Suppressor macrophage (primary cell): ENCODE measurements at regions not wholly inside any gene's neighbourhood (a gene's known extent, or its start where the extent isn't known, plus 50 kb on each side); places are given as distances from the start of the nearest gene placed in this dataset.

Experiments
- DNase-seq, 4 experiments: peaks; one replicate each; pipeline ENCODE4 v3.0.0-alpha.2; 2020 to 2022

DNA sequence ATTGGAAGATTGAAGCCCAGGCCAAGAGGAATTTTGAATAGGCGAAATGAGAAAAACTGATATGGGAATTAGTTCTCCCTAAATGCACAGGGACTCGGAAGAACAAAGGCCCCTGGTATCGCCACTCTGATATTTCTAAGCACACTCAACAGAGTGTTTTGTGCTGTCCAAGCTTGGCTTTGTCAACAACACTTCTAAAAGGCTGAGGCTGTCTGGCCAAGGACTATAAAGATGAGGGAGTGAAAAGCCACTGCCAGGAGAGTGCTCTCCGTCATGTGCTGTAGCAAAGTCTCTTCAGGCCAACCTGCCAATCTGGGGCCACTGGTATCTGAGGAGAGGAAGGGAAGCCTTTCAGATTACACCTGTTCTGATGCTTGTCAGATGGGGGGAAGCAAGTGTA, 611.2 kb upstream of the PIK3C3 start:
- DNase-seq, result no peak

DNA sequence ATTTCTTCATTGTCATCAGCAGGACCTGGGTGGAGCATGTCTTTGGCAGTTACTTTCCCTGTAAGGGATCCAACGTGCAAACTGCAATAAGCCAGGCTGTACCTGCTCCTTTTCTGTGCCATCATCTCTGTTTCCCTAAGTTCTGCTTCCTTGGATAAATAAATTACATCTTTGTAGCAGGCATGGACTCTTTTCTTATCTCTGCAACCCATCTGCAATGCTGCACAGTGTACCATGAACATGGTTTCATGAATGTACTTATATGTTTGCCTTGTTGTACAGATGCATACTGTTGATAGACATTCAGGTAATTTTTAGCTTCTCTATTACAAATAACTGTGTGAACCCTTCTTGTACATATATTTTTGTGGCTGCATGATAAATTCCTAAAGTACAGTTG, 616.7 kb upstream of the PIK3C3 start:
- DNase-seq, result no peak

DNA sequence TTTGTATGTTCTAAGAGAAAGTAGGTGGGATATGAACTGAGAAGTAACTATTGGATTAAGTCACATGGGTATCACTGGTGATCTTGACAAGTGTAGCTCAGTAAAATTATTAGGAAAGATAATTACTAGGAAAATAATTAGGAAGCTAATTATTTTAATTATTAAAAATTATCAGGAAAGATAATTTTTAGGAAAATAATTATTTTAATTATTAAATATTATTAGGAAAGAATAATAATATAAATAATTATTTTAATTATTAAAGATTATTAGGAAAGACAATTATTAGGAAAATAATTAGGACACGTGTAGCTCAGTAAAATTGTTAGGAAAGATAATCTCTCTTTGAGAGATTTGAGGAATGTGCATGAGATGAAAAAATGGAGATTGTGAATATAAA, 623.4 kb upstream of the PIK3C3 start:
- DNase-seq, result no peak

DNA sequence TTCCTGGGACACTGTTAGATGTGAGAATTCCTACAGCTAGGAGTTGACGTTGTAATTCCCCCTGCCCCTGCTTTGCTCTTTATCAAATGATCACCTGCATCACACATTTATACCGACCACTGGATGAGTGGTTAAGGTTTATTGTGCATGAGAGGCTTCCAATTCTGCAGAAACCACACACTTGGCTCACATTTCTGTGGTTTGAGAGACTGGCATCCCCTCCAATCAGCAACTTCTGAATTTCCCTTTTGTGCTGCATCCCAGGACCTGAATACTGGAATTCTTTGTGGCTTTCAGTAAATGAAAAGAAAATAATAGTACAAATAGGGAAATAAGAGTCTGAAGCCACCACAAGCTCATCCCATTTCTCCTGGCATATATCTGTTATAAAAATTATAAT, 628.7 kb upstream of the PIK3C3 start:
- DNase-seq, result no peak

DNA sequence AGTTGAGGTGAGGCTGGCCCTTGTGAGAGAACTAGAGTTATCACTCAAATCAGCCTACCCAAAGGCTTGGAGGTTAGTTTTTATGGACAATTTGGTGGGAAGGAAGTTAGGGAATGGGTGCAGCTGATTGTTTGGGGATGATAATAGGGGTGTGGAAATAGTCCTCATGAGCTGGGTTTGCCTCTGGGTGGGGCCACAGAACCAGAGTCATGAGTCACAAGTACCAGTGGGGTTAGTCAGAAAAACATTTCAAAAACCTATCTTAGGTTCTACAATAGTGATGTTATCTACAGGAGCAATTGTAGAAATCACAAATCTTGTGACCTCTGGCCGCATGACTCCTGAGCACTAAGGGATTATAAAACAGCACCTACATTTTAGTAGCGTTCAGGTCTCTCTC, 630.1 kb upstream of the PIK3C3 start:
- no peak for DNase-seq

DNA sequence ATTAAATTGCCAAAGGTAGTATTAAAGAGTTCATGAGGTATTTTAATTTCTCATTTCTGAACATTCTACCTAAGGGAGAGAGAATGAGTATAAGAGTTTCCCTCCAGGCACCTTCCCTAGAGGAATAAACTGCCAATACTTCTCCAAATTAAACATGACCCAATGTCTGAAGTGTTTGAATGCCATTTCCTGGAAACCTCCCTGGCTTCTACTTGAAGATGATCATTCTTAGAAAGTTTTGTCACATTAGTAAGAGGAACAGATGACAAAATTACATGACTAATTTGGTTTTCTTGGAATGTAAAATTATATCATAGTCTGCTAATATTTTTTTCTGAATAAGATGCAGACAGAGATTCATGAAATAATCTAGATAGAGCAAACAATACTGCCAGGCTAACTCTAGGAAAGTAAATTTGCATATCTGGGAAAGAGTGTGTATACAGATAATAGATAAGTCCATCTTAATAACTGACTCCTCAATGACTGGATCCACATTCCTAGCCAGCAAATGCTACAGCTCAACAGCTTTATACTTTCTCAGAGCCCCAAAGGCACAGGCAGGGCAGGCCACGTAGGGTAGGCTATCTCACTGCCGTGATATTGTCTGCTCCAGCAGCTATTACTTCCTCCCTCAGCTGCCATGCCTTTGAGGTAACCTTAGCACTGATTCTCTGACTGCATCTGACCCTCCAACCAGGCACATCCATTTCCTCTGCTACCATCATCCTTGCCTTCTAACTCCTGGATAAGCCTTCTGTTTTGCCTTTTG, 630.8 kb upstream of the PIK3C3 start:
- no peak for DNase-seq

DNA sequence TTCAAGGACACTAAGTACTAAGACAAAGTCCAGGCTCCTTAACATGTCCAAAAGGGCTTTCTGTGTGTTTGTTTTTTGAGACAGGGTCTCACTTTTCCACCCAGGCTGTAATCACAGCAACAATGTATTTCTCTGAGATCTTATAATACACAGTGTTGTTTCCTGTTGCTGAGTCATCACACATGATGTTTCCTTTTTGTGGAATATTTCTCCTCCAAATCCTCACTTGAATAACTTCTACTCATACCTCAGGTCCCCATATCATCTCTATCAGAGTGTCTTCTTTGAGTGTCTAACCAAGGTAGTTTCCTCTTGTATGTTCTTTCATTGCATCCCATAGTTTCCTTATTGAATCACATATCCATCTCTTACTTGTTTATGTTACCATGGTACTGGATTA, 632.0 kb upstream of the PIK3C3 start:
- no peak for DNase-seq

DNA sequence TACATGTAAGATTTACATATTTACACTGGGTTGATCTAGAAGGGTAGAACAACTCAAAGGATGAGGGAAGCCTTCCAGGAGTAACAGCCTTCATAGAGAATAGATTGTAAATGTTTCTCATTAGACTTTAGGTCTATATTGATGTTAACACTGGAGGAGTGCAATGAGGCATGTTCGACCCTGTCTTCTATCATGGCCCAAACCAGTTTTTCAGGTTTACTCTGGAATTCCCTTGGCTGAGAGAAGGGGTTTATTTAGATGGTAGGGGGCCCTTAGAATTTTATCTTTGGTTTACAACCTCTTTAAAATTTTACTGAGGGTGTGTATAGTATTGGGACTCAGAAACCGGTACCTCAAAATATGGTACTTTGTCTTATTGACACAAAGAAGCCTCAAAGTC, 634.9 kb upstream of the PIK3C3 start:
- no peak for DNase-seq

DNA sequence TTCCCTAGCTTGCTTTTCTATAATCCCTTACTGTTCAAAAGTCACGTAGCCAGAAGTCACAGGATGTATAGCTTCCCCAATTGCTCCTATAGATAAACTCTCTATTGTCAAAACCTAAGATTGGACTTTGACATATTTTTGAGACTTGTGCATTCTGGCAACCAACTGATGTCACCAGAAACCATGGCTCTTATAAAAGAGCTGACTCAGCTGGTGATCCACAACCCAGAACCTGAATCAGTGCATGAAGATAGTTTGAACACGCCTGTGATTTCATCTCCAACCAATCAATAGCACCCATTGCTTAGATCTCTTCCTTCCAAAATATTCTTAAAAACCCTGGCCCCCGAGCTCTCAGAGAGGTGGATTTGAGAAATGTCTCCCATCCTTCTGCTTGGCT, 639.9 kb upstream of the PIK3C3 start:
- DNase-seq, result no peak

DNA sequence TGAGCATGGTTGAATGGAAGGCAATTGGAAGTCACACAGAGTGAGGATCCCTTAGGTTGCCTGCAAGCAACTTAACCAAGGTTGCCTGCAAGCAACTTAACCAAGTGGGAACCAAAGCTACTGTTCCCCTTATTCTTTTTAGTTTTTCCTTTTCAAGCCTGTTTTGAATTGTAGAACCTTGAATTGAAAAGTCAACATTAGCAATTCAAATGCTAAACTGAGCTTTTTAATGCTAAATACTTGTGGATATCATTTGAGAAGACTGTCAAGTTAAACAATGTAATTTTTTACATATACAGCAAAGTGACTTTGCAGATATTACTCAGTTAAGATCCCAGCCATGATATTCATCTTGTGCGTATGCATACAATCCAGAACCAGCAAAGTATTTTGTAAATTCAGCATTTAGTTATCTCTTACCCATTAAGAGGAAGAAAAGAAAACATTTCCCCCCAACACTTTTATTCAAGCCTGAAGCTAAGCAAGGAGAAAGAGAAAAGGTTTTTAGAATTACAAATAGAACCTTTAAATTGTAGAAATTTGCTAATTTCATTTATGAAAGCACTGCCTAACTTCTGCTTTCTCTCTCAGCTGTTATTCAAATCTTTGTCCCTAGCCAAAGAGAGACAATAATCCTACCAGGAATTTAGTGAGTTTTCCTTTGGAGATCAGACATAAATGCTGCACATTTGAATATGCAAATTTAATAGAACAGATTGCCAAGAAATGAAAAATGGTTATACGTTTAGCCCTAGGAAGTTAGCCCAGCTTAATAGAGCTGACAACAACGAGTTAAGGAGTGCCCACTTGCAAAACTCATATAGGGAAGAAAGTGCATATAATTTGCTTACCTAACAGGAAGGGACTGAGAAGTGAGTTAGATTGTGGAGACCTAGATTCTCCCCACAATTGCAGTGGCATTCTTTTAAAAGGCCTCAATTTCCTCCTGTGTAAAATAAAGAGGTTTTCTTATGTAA, 643.2 kb upstream of the PIK3C3 start:
- no peak for DNase-seq

DNA sequence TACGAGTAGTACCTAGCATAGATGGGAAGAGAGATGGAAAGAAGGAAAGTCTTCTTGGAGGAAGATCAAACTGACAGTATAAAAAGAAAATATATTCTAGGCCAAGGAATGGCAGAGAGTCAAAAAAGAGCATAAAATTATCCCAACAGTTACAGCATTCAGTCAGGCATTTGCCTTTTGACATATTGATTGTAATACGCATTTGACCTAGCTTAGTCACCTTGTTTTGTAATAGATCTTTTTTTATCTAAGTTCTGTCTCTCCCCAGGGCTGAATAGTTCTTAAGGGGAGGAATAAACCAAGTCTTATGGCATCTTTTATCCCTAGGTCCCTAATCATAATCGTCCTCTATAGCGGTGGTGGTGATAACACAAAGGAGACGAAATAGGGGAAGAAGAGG, 657.3 kb upstream of the PIK3C3 start:
- no peak for DNase-seq

DNA sequence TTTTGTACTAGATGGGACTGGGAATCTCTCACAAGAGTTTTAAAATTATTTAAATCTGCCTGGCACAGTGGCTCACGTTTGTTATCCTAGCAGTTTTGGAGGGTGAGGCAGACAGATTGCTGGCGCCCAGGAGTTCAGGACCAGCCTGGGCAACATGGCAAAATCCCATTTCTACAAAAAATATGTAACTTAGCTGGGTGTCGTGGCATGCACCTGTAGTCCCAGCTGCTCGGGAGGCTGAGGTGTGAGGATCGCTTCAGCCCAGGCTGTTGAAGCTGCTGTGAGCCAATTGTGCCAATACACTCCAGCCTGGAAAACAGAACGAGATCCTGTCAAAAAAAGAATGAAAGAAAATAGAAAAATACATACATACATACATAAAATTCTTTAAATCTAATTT, 685.7 kb upstream of the PIK3C3 start:
- DNase-seq, result no peak

DNA sequence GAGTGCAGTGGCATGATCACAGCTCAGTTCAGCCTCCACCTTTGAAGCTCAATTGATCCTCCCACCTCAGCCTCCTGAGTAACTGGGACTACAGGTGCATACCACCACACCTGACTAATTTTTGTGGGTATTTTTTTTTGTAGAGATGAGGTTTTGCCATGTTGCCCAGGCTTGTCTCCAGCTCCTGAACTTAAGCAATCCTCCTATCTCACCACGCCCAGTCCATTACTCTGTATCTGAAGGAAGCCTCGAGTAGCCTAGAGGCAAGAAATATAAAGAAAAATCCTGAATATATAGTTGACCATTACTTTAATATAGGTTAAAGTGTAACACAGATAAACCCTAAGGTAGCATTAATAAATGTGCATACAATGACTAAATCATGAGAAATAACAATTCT, 686.8 kb upstream of the PIK3C3 start:
- no peak for DNase-seq

DNA sequence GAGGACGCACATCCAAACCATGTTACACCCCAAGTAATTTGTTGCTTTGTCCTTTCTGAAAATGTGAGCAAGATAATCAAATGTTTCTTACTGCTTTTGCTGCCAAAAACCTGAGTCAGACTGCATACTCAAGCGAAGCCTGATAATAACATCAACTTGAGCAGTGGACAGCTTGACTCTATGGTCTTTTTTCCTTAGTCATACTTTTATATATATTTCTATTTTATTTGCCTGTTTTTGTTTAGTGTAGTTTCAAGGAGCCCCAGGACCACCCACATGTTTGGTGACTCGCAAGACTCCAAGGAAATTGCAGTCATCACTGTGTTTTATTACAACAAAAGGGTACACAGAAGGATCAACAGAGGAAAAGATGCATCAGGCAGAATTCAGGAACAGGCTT, 688.4 kb upstream of the PIK3C3 start:
- DNase-seq, result no peak

DNA sequence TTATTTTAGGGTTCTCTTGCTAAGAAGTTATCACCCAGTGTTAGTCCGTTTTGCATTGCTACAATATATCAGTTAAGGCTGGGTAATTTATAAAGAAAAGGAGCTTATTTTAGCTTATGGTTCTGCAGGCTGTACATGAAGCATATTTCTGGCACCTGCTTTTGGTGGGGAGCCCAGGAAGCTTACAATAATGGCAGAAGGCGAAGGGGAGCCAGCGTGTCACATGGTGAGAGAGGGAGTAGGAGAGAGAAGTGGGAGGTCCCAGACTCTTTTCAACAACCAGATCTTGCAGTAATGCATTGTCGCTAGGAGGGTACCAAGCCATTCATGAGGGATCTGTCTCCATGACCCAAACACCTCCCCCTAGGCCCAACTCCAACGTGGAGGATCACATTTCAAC, 688.8 kb upstream of the PIK3C3 start:
- no peak for DNase-seq

DNA sequence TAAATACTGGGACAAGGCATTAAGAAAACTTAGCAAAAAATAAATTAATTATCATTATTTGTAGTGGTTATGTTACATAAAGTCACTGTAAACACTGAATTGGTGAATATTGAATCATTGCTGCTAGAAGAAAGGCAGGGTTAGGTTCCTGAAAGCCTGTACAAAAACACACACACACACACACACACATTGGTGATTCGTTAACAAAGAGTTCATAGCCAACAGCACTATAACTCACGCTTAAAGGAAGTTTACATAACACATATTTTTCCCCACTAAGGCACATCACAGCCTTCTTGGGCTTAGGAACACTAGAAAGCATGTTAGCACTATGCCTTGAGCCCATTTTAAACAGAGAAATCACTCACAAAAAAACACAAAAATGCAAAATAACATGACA, 690.0 kb upstream of the PIK3C3 start:
- DNase-seq, result no peak

DNA sequence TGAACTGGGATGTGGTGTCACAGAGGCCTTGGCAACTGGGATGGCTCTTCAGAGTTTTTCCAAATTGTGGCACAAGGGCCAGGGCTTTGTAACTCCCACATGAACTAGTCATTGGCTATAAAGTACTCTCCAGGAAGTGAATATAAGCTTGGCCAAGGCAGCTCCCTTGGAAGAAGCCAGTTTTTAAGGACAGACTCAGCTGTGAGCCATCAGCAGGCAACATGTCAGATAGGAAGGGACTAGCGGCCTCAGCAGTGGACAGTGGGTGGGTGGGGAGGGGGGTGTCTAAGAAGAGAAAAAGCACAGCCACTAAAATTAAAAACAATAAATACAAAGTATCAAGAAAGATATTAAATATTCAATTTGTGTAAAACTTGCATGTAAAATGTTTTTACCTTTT, 691.1 kb upstream of the PIK3C3 start:
- DNase-seq, result no peak

DNA sequence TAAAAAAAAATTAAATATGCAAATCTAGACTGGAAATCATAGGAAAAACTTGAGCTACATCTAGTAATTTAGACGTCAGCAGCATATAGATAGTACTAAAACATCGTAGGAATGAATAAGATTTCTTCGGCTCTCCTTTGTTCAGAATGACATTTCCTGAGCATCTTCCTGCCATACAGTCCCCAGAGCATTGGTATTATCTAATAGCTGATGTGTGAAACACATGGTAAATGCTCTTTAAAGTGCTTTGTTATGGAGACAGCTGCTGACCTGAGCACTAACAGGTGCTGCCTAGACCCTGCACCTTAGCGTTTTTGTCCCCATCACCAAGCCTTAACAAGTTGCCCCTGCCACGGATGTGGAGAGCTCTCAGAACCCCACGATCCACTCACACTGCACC, 692.3 kb upstream of the PIK3C3 start:
- no peak for DNase-seq

DNA sequence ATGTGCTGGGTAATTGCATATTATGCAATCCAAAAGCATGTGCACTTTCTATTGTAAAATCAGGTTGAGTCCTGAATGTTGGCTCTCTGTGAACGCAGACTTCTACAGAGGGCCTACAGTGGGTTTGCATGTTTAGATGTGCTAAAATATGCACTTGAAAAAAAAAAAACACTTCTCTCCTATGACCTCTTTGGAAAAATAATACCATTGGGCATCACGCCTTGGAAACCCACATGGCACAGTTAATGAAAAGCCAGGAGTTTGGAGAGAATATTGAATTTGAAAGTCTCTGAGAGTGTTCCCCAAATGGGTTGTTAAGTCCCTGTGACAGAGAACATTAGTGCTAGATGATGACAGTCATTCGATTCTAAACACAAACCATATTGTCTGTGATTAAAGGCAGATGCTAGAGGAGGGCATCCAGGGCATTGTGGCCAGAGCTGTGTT, 710.4 kb upstream of the PIK3C3 start:
- no peak for DNase-seq

DNA sequence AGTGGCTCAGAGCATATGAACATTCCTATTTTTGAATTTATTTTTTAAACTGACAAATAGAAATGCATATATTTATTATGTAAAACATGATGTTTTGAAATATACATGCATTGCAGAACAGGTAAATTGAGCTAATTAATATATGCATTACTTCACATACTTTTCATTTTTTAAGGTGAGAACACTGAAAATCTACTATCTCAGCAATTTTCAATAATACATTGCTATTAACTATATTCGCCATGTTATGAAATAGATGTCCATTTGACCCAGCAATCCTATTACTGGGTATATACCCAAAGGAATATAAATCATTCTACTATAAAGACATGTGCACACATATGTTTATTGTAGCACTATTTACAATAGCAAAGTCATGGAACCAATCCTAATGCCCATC, 717.7 kb upstream of the PIK3C3 start:
- DNase-seq, result no peak

DNA sequence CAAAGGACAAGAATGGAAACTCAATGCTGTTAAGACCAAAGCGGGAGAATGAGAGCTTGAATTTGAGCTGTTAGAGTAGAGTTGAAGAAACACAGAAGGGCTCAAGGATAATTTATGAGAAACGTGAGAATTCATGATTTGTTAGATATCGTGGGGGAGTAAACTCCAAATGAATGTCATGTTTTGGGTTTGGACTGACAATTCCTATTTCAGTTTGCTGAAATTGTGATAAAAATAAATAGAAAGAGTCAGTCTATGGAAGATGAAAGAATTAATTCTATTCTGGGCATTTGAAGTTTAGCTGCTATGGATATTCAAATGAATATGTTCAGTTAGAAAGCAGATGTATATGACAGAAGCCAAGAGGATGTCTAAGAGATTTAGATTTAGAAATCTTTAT, 723.4 kb upstream of the PIK3C3 start:
- no peak for DNase-seq

DNA sequence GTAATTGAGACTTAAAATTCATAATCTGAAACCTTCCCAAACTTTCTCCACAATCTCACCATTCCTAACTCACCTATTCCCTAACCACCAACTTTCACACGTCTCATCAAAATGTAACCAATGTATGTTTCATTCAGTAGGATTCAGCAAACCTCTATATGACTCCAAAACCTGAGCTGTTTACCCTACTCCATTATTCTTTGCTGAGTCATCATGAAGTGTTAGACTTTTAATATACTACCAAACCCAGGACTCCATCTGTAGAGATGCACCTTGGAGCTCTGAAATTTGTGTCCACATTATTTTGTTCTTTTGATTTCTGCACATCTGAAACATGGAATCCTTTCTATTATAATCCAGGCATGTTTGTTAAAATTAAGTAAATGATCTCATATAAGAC, 727.0 kb upstream of the PIK3C3 start:
- DNase-seq, result no peak

DNA sequence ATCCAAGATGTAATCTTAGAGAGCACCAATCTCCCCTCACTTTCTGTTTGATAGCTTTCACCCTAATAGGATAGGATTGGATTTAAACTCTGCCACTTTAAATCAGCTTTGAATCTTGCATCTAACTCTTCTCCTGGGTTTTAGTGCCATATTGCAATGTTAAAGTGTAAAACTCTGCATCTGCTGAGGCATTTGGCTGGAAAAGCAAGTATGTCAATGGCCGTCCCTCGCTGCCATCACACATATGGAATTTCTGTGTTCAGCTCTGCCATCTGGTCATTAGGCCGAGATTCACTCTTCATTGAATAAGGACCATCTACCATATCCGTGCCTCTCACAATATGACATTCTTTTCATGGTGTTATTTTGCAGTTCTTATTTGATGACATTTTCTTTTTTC, 728.1 kb upstream of the PIK3C3 start:
- DNase-seq, result no peak

DNA sequence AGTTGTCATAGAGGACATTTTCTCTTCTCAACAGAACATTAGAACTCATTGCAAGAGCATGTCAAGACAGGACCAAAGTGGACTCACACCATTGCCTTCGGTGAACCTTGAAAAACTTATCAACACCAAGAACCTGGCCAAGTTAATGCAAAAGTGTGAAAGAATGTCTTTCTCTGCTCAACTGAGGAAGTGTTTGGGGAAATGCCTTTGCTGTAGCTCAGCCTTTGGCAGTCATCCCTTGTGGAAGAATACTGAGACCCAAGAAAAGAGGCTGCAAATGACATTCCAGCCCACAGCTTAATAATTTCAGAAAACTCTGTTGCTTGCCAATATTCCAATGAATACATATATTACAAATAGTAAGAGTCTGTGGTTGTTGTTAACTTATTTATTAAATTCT, 728.8 kb upstream of the PIK3C3 start:
- no peak for DNase-seq
